Body of pancreas (tissue), 4 donors: ENCODE measurements at regions not wholly inside any gene's neighbourhood (a gene's known extent, or its start where the extent isn't known, plus 50 kb on each side); places are given as distances from the start of the nearest gene placed in this dataset.

Experiments
- POLR2A ChIP-seq, 3 donors: fragments of 450-650 bp; IDR thresholded peaks; one replicate each; pipeline ENCODE4 v1.6.1; 2016; ENCODE audit warnings: antibody characterized with exemption in 3 of 3, mild to moderate bottlenecking in 2 of 3
- TF ChIP-seq, protein P1 (sequence below), 7 experiments: fragments of 450-650 bp in 4 of 7; fragments of 200-600 bp in 3 of 7; sonication (generic) in 3 of 7; IDR thresholded peaks; one replicate each; pipeline ENCODE4 v1.5.1; 2016 to 2019; ENCODE audit warnings: antibody characterized with exemption in 7 of 7

DNA sequence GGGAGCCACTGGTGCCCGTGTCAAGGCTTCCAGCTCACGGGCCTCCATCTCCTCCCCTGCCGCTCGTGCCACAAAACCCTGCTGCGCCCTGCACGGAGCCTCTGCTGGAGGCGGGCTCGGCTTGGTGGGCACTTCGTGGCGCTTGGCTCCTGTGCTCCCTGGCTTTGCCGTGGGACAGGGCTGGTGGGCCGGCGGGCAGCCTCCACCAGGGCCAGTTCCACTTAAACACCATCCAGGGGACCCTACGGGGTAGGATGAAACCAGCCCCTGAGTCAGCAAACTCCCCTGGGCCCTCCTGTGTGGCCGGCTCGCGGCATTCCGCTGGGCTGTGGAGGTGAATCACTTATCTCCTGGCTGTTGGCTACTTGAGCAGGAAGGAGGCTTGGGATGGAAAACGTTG lies 1304.6 kb downstream of the BRD1 start:
- TF ChIP-seq, protein P1, sequence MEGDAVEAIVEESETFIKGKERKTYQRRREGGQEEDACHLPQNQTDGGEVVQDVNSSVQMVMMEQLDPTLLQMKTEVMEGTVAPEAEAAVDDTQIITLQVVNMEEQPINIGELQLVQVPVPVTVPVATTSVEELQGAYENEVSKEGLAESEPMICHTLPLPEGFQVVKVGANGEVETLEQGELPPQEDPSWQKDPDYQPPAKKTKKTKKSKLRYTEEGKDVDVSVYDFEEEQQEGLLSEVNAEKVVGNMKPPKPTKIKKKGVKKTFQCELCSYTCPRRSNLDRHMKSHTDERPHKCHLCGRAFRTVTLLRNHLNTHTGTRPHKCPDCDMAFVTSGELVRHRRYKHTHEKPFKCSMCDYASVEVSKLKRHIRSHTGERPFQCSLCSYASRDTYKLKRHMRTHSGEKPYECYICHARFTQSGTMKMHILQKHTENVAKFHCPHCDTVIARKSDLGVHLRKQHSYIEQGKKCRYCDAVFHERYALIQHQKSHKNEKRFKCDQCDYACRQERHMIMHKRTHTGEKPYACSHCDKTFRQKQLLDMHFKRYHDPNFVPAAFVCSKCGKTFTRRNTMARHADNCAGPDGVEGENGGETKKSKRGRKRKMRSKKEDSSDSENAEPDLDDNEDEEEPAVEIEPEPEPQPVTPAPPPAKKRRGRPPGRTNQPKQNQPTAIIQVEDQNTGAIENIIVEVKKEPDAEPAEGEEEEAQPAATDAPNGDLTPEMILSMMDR (IDR thresholded peaks at IDR 0.05), result no peak
- no peak for TF ChIP-seq POLR2A (IDR thresholded peaks at IDR 0.05)
